ENCODE measurements at regions not wholly inside any gene's neighbourhood (a gene's known extent, or its start where the extent isn't known, plus 50 kb on each side); places are given as distances from the start of the nearest gene placed in this dataset.

DNA sequence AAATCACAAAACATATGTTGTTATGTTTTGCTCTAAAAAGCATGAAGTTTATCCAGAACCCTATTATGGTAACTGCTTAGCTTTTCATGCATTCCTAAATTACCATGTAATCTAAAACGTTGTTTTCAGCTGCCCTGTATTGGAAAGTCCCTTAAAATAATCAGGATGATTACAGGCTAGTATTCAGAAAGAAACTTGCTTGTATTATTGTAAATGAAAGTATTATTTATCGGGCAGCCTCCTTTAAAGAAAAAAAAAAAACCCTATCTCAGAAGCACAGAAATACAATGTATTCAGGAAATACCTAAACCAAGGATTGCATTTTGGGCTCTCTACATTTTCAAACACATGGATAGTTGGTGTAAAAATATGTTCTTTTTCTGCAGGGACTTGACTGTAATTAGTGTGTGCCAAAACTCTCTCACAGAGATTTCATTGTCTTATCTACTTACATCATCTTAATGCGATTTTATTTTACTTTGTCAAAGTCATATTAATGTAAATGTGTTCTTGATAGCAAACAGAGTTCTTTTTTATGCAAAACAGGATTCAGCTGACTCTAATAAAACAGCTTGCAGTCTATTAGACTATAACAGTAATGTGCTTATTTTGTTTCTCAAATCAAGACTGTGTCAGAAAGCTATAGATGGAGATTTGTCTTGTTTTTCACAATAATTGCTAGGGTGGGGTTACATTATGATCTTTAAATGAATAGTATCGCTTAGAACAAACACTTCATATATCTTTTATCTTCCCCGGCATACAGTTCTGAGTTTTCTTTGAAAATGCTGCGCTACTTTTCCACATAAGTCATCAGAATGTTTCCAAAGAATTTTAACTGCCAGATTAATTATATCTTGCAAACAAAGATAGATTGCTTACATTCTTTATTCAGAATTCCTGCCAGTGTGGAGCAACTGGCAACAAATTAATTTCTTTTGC is 65.3 kb upstream of the ARID5B start:
- 0 out of 7 replicates have a peak, but pooled peaks cover 0 to 3% (median 0%) of the 10 kb centered on the region in 4 experiments for H3K4me1 ChIP-seq (replicated peaks in 1 of 4; ENCODE audit: control insufficient read depth in 3 of 4, insufficient read depth in 4 of 4, low read length in 3 of 4)
- H3K4me2 ChIP-seq (ENCODE audit: insufficient read depth in 1 of 2, low read depth in 2 of 2, low read length in 2 of 2), result no peak overlapping the region
- no peaks in the 10 kb centered on the region for H3K79me2 ChIP-seq (ENCODE audit: control insufficient read depth in 1 of 2, insufficient read depth in 2 of 2, low read length in 2 of 2)
- peaks cover 0 to under 1% (median 0%) of the 10 kb centered on the region in 4 experiments; a peak in 1 of 7 replicates for H3K27me3 ChIP-seq (replicated peaks in 1 of 4; ENCODE audit: control insufficient read depth in 3 of 4, extremely low read depth in 1 of 4, insufficient read depth in 3 of 4, low read length in 3 of 4)
- no peak overlapping the region for H2BK15ac ChIP-seq (ENCODE audit: low read length)
- POLR2A ChIA-PET (ENCODE audit: partially characterized antibody), result no interaction called here
- H3K9ac ChIP-seq (replicated peaks in 1 of 4; ENCODE audit: extremely low read depth in 1 of 4, low read depth in 3 of 4, low read length in 3 of 4), result no peak overlapping the region
- H3K18ac ChIP-seq (ENCODE audit: extremely low read depth, low read length), result no peak overlapping the region
- no peaks in the 10 kb centered on the region for H3K9me3 ChIP-seq (ENCODE audit: insufficient read depth in 2 of 2, low read depth in 1 of 2, low read length in 1 of 2)
- FAIRE-seq (no peak), DNase-seq (ENCODE audit: low read depth in 1 of 2, low spot score in 2 of 2) (no peak)
- no peak overlapping the region for H3K56ac ChIP-seq (replicated peaks; ENCODE audit: insufficient read length, low read depth, low read length)
- H3K23ac ChIP-seq (ENCODE audit: insufficient read length), result no peak overlapping the region
- H2BK20ac ChIP-seq (ENCODE audit: low read length), result no peak overlapping the region
- H3K36me3 ChIP-seq (ENCODE audit: control insufficient read depth in 2 of 4, insufficient read depth in 4 of 4, low read length in 3 of 4), result no peaks in the 10 kb centered on the region
- no peaks in the 10 kb centered on the region for H3K23me2 ChIP-seq (ENCODE audit: low read depth, low read length)
- no peak overlapping the region for H3K4ac ChIP-seq (replicated peaks; ENCODE audit: insufficient read length, low read depth, low read length)
- H3K4me3 ChIP-seq (ENCODE audit: extremely low read depth in 1 of 4, insufficient read depth in 2 of 4, low read depth in 3 of 4, low read length in 4 of 4), result no peak overlapping the region
- no peak overlapping the region for H4K5ac ChIP-seq (ENCODE audit: insufficient read length, low read depth, low read length)
- H2BK120ac ChIP-seq (replicated peaks; ENCODE audit: low read depth, low read length), result no peak overlapping the region
- no peak overlapping the region for H2AK5ac ChIP-seq (ENCODE audit: low read depth, low read length)
- no peaks in the 10 kb centered on the region for H3K79me1 ChIP-seq (ENCODE audit: low read depth, low read length)
- H4K20me1 ChIP-seq (replicated peaks in 1 of 2; ENCODE audit: control insufficient read depth in 1 of 2, insufficient read depth in 2 of 2, low read length in 2 of 2), result no peaks in the 10 kb centered on the region
- H3K27ac ChIP-seq (ENCODE audit: low read depth, low read length), result no peak overlapping the region
- H4K8ac ChIP-seq (ENCODE audit: extremely low read depth, insufficient read depth, low read length), result no peak overlapping the region
- no peak overlapping the region for H2BK5ac ChIP-seq (ENCODE audit: low read depth, low read length)
- WGBS, 2 experiments (ENCODE audit: extremely low coverage in 1 of 2, insufficient coverage in 1 of 2, insufficient read length in 1 of 2, insufficient replicate concordance in 2 of 2, low coverage in 1 of 2, low lambda C conversion rate in 2 of 2, missing lambda C conversion rate in 1 of 2), result 92% methylated on average over 6 of the region's 6 CpGs; no CpG with 5 or more reads in 1 of the 2 experiments
- no peak overlapping the region for H3K14ac ChIP-seq (ENCODE audit: insufficient read length)
- no peak overlapping the region for H2BK12ac ChIP-seq (ENCODE audit: low read depth, low read length)
- H2AFZ ChIP-seq (ENCODE audit: low read length), result no peak overlapping the region
- H4K91ac ChIP-seq (replicated peaks; ENCODE audit: insufficient read length, low read length), result no peak overlapping the region
- no peak for TF ChIP-seq SIN3A (conservative IDR thresholded peaks at IDR 0.05 in 1 of 2, IDR thresholded peaks at IDR 0.05 in 1 of 2; ENCODE audit: low read depth in 1 of 2, low read length in 2 of 2)
- no peak for TF ChIP-seq TCF12 (IDR thresholded peaks at IDR 0.05; ENCODE audit: low read depth, low read length)
- no peak for TF ChIP-seq SIX5 (IDR thresholded peaks at IDR 0.05; ENCODE audit: low read depth, low read length)
- TF ChIP-seq ASH2L (IDR thresholded peaks at IDR 0.05; ENCODE audit: low read length), result no peak
- CTCF ChIA-PET (ENCODE audit: partially characterized antibody), result interaction anchor here (0.7 to 9.1 kb wide), 13 partner anchors 9 to 103 kb away, joined by 3 to 120 read pairs (median 4); no protein-coding TSS in a partner anchor
